ENCODE measurements at regions not wholly inside any gene's neighbourhood (a gene's known extent, or its start where the extent isn't known, plus 50 kb on each side); places are given as distances from the start of the nearest gene placed in this dataset.

- dilution Hi-C loops (cut with MboI; ENCODE audit: extremely low pct_ligation_motif_present, low sequenced_read_pairs) (no loop called here), intact Hi-C loops (cut with micrococcal nuclease) (no loop called here)
- Histone ChIP-seq H3K9me1 (replicated peaks; ENCODE audit: control insufficient read depth, extremely low read depth, insufficient read depth, low read length) (no peaks in the 10 kb centered on the region), H3K4me2 (ENCODE audit: insufficient read depth, low read length) (no peak overlapping the region), H2AFZ (ENCODE audit: low read depth, low read length) (no peak overlapping the region), H3K27me3 (ENCODE audit: control insufficient read depth in 2 of 2, insufficient read depth in 2 of 2, low read length in 2 of 2) (no peaks in the 10 kb centered on the region), H3K4me1 (ENCODE audit: control insufficient read depth, extremely low read depth, insufficient read depth, low read length) (no peaks in the 10 kb centered on the region), H3K9ac (replicated peaks; ENCODE audit: extremely low read depth, insufficient read depth, low read length) (no peak overlapping the region), H3K36me3 (ENCODE audit: control insufficient read depth in 2 of 2, extremely low read depth in 1 of 2, insufficient read depth in 2 of 2, low read length in 2 of 2) (no peaks in the 10 kb centered on the region), H3K27ac (ENCODE audit: insufficient read depth, low read depth, low read length) (no peak overlapping the region), H3K9me3 (replicated peaks; ENCODE audit: control insufficient read depth, insufficient read depth, low read length) (no peaks in the 10 kb centered on the region), H4K20me1 (replicated peaks; ENCODE audit: control insufficient read depth, extremely low read depth, insufficient read depth, low read length) (no peaks in the 10 kb centered on the region), H3K79me2 (ENCODE audit: control insufficient read depth, insufficient read depth, low read length) (no peaks in the 10 kb centered on the region), H3K4me3 (replicated peaks in 1 of 3; ENCODE audit: insufficient read depth in 1 of 3, low read depth in 1 of 3, low read length in 3 of 3) (no peak overlapping the region)
- no TSS peak for BruUV-seq (replicated peaks)
- DNase-seq (ENCODE audit: low read depth, low spot score) (no peak), FAIRE-seq (no peak)
- TF ChIP-seq, protein P1, sequence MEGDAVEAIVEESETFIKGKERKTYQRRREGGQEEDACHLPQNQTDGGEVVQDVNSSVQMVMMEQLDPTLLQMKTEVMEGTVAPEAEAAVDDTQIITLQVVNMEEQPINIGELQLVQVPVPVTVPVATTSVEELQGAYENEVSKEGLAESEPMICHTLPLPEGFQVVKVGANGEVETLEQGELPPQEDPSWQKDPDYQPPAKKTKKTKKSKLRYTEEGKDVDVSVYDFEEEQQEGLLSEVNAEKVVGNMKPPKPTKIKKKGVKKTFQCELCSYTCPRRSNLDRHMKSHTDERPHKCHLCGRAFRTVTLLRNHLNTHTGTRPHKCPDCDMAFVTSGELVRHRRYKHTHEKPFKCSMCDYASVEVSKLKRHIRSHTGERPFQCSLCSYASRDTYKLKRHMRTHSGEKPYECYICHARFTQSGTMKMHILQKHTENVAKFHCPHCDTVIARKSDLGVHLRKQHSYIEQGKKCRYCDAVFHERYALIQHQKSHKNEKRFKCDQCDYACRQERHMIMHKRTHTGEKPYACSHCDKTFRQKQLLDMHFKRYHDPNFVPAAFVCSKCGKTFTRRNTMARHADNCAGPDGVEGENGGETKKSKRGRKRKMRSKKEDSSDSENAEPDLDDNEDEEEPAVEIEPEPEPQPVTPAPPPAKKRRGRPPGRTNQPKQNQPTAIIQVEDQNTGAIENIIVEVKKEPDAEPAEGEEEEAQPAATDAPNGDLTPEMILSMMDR (IDR thresholded peaks at IDR 0.05; ENCODE audit: extremely low read depth in 1 of 2, insufficient read depth in 1 of 2, low read depth in 1 of 2, low read length in 2 of 2): no peak
- TF ChIP-seq FOS (IDR thresholded peaks at IDR 0.05; ENCODE audit: borderline replicate concordance, insufficient read depth, low read length) (no peak), POLR2AphosphoS5 (IDR thresholded peaks at IDR 0.05; ENCODE audit: insufficient read depth, low read depth, low read length) (no peak), EZH2 (IDR thresholded peaks at IDR 0.05; ENCODE audit: borderline replicate concordance, low read depth, low read length, severe bottlenecking) (no peak), MYC (IDR thresholded peaks at IDR 0.05; ENCODE audit: low read depth, low read length) (no peak), POLR2A (IDR thresholded peaks at IDR 0.05; ENCODE audit: low read depth, low read length) (no peak)
- TF ChIP-seq, protein P2, sequence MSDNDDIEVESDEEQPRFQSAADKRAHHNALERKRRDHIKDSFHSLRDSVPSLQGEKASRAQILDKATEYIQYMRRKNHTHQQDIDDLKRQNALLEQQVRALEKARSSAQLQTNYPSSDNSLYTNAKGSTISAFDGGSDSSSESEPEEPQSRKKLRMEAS (IDR thresholded peaks at IDR 0.05; ENCODE audit: insufficient read depth, insufficient read length): no peak
- POLR2A ChIA-PET: no interaction called here
- CTCF ChIA-PET: no interaction called here
Measured at GRCh38 chr4:66279084-66279483, 608.8 kb upstream of the EPHA5 start.

All from endothelial cell of umbilical vein (primary cell).